ENCODE measurements at regions not wholly inside any gene's neighbourhood (a gene's known extent, or its start where the extent isn't known, plus 50 kb on each side); places are given as distances from the start of the nearest gene placed in this dataset.

- no peak for DNase-seq (ENCODE audit: low spot score)
These were observed 74.7 kb downstream of the SDC1 start for GRCh38 chr2:20150110-20150706.

- DNase-seq (ENCODE audit: low spot score), result no peak
These were observed 75.3 kb downstream of the SDC1 start for GRCh38 chr2:20149703-20150030.

GRCh38 chr2:20148923-20149702, 75.8 kb downstream of the SDC1 start:
- DNase-seq (ENCODE audit: low spot score), result no peak

- DNase-seq (ENCODE audit: low spot score), result no peak
These were observed 76.5 kb downstream of the SDC1 start for GRCh38 chr2:20148426-20148922.

GRCh38 chr2:20147351-20147750, 77.6 kb downstream of the SDC1 start:
- DNase-seq (ENCODE audit: low spot score), result no peak

- DNase-seq (ENCODE audit: low spot score), result no peak
These were observed 78.5 kb downstream of the SDC1 start for GRCh38 chr2:20146401-20146800.

- no peak for DNase-seq (ENCODE audit: low spot score)
These were observed 79.3 kb downstream of the SDC1 start for GRCh38 chr2:20145497-20146193.

- DNase-seq (ENCODE audit: low spot score), result no peak
These were observed 80.1 kb downstream of the SDC1 start for GRCh38 chr2:20144861-20145260.

GRCh38 chr2:20144196-20144595, 80.7 kb downstream of the SDC1 start:
- no peak for DNase-seq (ENCODE audit: low spot score)

GRCh38 chr2:20143263-20143662, 81.7 kb downstream of the SDC1 start:
- no peak for DNase-seq (ENCODE audit: low spot score)

GRCh38 chr2:20141806-20142205, 83.1 kb downstream of the SDC1 start:
- DNase-seq (ENCODE audit: low spot score), result no peak

- DNase-seq (ENCODE audit: low spot score), result no peak
These were observed 83.7 kb downstream of the SDC1 start for GRCh38 chr2:20141056-20141762.

- DNase-seq (ENCODE audit: low spot score), result no peak
These were observed 84.4 kb downstream of the SDC1 start for GRCh38 chr2:20140321-20141055.

GRCh38 chr2:20139407-20140172, 85.3 kb downstream of the SDC1 start:
- no peak for DNase-seq (ENCODE audit: low spot score)

GRCh38 chr2:20138696-20139095, 86.2 kb downstream of the SDC1 start:
- no peak for DNase-seq (ENCODE audit: low spot score)

- no peak for DNase-seq (ENCODE audit: low spot score)
These were observed 86.5 kb upstream of the LAPTM4A start for GRCh38 chr2:20137884-20138283.

- DNase-seq (ENCODE audit: low spot score), result no peak
These were observed 85.7 kb upstream of the LAPTM4A start for GRCh38 chr2:20137131-20137571.

GRCh38 chr2:20136149-20136548, 84.7 kb upstream of the LAPTM4A start:
- DNase-seq (ENCODE audit: low spot score), result no peak

GRCh38 chr2:20135631-20136050, 84.2 kb upstream of the LAPTM4A start:
- peak; percentile 65 for DNase-seq (ENCODE audit: low spot score)

- no peak for DNase-seq (ENCODE audit: low spot score)
These were observed 81.6 kb upstream of the LAPTM4A start for GRCh38 chr2:20132990-20133535.

Measured in germinal center (tissue), 1 donor.